HL-60 (cell line): ENCODE measurements at regions not wholly inside any gene's neighbourhood (a gene's known extent, or its start where the extent isn't known, plus 50 kb on each side); places are given as distances from the start of the nearest gene placed in this dataset.

Source experiments
- DNase-seq, 2 experiments: peaks; one replicate each; pipeline ENCODE4 v3.0.0-alpha.2; 2010 to 2020; ENCODE audit warnings: low read depth in 1 of 2, low spot score in 1 of 2
- H3K27ac ChIP-seq: fragments of 250-450 bp; sonication (Bioruptor Pico); replicated peaks from 2 replicates; pipeline ENCODE4 v1.5.1; 2020; ENCODE audit warnings: mild to moderate bottlenecking, moderate library complexity
- H3K27me3 ChIP-seq: fragments of 250-450 bp; sonication (Bioruptor Pico); 2 replicates; pipeline ENCODE4 v1.5.1; 2021; ENCODE audit warnings: mild to moderate bottlenecking, moderate library complexity; ENCODE audit not compliant: insufficient read depth, poor library complexity, severe bottlenecking
- H3K4me3 ChIP-seq: replicated peaks from 2 replicates; pipeline ENCODE4 v1.5.1; 2011; ENCODE audit warnings: mild to moderate bottlenecking, control low read depth, low read length; ENCODE audit not compliant: insufficient read depth
- CTCF ChIP-seq: IDR thresholded peaks from one replicate; pipeline ENCODE4 v1.5.1; 2011; ENCODE audit warnings: low read length, control low read depth, inconsistent platforms; ENCODE audit not compliant: insufficient read depth
- GABPA ChIP-seq: IDR thresholded peaks from 2 replicates; pipeline ENCODE4 v1.6.1; 2012; ENCODE audit warnings: low read depth
- POLR2AphosphoS5 ChIP-seq: IDR thresholded peaks from 2 replicates; pipeline ENCODE4 v1.6.1; 2012; ENCODE audit warnings: low read depth
- REST ChIP-seq: IDR thresholded peaks from 2 replicates; pipeline ENCODE4 v1.6.1; 2012; ENCODE audit warnings: low read depth; ENCODE audit not compliant: insufficient replicate concordance
- SPI1 ChIP-seq: IDR thresholded peaks from 2 replicates; pipeline ENCODE4 v1.6.1; 2012; ENCODE audit warnings: low read depth, mild to moderate bottlenecking, borderline replicate concordance

GRCh38 chr16:86730086-86730485 is 151.7 kb downstream of the FOXL1 start:
- no peak for DNase-seq
- no peak overlapping the region for H3K27ac ChIP-seq
- no peaks in the 10 kb centered on the region for H3K27me3 ChIP-seq
- H3K4me3 ChIP-seq, result no peak overlapping the region
- TF ChIP-seq GABPA (no peak), SPI1 (no peak), REST (no peak), POLR2AphosphoS5 (no peak), CTCF (no peak)

DNA sequence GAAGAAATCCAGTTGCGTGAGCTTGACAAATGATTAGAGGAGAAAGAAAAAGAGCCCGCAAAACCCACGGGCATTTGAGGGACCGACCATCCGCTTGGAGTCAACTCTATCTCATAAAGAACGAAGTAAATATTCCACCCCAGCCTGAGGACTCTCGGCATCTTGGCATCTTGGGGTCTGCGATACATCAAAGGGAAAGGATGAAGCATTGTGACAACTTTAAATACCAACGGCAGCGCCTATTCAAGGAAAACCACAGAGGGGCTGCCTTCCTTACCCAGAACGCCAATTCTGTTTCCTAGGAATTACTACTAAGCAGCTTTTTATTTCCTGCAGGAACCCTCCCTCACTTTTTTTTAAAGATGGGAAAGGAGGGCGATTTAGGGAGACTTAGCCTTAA is 152.2 kb downstream of the FOXL1 start:
- Histone ChIP-seq H3K4me3 (no peak overlapping the region), H3K27me3 (no peaks in the 10 kb centered on the region)
- TF ChIP-seq POLR2AphosphoS5, result no peak
- TF ChIP-seq REST, result no peak

DNA sequence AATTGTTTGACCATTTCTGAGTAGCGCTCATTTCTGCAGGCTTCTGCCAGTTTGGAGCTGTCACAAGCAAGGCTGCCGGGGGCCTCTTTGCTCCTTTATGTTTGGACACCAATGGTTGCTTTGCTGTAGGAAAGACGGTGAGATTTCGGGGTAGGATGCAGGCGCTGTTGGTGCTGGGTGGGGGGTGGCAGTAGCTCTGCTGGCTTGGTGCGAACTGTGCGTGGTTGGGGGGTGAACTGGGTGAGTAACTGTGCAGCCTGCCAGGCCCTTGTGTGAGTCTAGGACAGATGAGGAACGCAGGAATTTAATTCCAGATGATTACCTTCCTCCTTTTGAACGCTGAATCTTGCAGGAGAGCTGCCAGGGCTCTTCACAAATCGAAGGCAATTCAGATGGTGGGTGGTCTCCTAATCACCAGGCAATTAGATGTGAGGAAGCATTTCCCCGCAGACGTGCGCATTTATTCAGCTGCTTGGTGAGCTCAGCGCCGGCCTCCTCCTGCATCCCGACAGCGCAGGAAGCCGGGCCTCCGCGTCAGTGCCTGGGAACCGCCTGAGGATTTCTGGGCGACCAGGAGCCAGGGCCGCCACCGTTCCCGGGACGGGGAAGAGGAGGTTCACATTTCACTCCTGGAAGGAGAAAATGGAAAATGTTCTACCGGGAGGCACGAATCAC is 154.4 kb downstream of the FOXL1 start:
- Histone ChIP-seq H3K27me3 (no peaks in the 10 kb centered on the region), H3K4me3 (no peak overlapping the region), H3K27ac (no peak overlapping the region)
- TF ChIP-seq CTCF, result no peak
- no peak for TF ChIP-seq SPI1
- TF ChIP-seq GABPA, result no peak
- no peak for TF ChIP-seq POLR2AphosphoS5
- TF ChIP-seq REST, result no peak
- no peak for DNase-seq

More for the DNA sequence above, 152.2 kb downstream of the FOXL1 start:
- no peak overlapping the region for H3K27ac ChIP-seq
- DNase-seq, result no peak
